HFF-Myc (cell line): ENCODE measurements at regions not wholly inside any gene's neighbourhood (a gene's known extent, or its start where the extent isn't known, plus 50 kb on each side); places are given as distances from the start of the nearest gene placed in this dataset.

Experiments used
- DNase-seq: peaks from one replicate; pipeline ENCODE4 v3.0.0-alpha.2; 2011; ENCODE audit warnings: low read depth; ENCODE audit errors: extremely low read depth
- H3K4me3 ChIP-seq: replicated peaks from 2 replicates; pipeline ENCODE4 v1.5.1; 2011; ENCODE audit warnings: low read depth, mild to moderate bottlenecking, control low read depth, low read length
- CTCF ChIP-seq: IDR thresholded peaks from 2 replicates; pipeline ENCODE4 v1.5.1; 2012; ENCODE audit warnings: mild to moderate bottlenecking, low read depth, low read length, control low read depth; ENCODE audit errors: missing control alignments

DNA sequence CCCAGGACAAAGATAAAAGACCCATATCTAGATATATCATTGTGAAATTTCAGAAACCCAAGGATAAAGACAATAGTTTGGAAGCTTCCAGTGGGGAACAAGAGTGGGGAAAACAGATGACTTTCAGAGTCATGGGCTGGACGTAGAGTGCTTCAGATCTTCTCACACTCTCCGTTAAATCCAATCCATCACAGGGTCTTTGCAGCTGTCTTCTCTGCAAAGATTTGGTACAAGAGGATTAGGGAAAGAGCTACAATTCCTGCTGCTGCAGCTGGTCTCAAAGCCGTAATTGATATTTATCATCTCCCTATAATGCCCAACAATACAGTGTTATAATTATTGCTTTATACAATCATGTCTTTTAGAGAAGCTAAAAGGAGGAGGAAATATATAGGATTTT lies 63.4 kb upstream of the CLPB start:
- no peak overlapping the region for H3K4me3 ChIP-seq
- no peak for DNase-seq
- TF ChIP-seq CTCF, result no peak

DNA sequence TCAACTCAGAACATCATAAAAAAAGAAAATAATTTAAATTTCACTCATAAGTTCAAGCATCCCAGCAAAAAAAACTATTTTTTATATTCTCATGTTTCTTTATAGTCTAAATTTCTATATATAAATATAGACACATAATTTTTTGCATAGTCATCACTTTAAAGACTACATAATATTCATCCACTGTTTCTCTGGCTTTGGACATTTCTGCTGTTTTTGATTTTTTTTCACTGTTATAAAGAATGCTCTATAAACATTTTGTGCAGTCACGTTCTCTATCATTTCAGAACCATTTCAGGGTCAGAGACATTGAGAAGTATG lies 59.7 kb upstream of the CLPB start:
- DNase-seq, result no peak
- no peak for TF ChIP-seq CTCF
- no peak overlapping the region for H3K4me3 ChIP-seq

- H3K4me3 ChIP-seq, result no peak overlapping the region
- no peak for DNase-seq
- no peak for TF ChIP-seq CTCF
Observed at GRCh38 chr11:72493426-72494108, 59.2 kb upstream of the CLPB start.

DNA sequence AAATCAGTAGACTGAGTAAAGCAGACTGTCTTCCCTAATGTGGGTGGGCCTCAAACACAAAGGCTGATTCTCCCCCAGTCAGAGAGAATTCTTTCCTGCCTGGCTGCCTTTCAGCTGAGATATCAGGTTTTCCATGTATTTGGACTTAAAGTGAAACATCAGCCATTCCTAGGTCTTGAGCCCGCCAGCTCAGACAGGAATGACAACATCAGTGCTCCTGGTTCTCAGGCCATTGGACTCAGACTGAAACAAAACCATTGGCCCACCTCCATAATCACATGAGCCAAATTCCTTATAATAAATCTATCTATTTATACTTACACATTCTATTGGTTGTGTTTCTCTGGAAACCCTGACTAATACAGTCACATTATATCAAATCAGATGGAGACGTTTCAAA lies 56.7 kb upstream of the CLPB start:
- no peak overlapping the region for H3K4me3 ChIP-seq
- no peak for TF ChIP-seq CTCF

More for the DNA sequence above, 56.7 kb upstream of the CLPB start:
- DNase-seq, result no peak
